ENCODE measurements at regions not wholly inside any gene's neighbourhood (a gene's known extent, or its start where the extent isn't known, plus 50 kb on each side); places are given as distances from the start of the nearest gene placed in this dataset.

DNA sequence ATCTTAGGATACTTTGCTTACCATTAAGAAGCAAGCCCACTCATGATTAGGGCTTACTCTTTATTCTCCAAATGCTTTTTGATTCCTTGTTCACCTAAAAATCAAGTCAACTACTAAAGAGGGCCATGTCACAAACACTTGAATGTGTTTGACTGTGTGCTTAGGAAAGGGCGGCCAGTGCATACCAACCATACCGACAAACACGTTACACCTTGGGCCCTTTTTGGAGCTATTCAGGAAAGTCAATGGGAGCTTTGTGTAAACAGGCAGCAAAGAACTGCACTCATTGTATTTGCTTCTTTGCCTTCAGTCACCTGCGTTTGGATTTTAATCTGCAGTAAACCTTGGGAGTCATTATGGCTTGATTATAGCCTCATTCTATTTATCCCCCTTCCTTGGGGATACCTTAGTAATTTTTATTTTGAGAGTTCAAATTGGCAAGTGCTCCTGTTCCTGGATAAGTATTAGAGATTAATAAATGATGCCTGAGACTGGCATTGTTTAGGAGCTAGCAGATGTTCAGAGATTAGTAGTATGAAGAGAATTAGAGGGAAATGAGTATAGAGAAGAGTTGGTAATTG, 102.6 kb upstream of the HDGFL1 start:
- TF ChIP-seq, protein P1, sequence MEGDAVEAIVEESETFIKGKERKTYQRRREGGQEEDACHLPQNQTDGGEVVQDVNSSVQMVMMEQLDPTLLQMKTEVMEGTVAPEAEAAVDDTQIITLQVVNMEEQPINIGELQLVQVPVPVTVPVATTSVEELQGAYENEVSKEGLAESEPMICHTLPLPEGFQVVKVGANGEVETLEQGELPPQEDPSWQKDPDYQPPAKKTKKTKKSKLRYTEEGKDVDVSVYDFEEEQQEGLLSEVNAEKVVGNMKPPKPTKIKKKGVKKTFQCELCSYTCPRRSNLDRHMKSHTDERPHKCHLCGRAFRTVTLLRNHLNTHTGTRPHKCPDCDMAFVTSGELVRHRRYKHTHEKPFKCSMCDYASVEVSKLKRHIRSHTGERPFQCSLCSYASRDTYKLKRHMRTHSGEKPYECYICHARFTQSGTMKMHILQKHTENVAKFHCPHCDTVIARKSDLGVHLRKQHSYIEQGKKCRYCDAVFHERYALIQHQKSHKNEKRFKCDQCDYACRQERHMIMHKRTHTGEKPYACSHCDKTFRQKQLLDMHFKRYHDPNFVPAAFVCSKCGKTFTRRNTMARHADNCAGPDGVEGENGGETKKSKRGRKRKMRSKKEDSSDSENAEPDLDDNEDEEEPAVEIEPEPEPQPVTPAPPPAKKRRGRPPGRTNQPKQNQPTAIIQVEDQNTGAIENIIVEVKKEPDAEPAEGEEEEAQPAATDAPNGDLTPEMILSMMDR (IDR thresholded peaks at IDR 0.05; ENCODE audit: poor library complexity), result no peak
- TF ChIP-seq EZH2 (IDR thresholded peaks at IDR 0.05; ENCODE audit: borderline replicate concordance) (no peak), EZH2phosphoT487 (IDR thresholded peaks at IDR 0.05; ENCODE audit: low read depth, severe bottlenecking, unreplicated experiment) (no peak)
- Histone ChIP-seq H3K4me3 (no peak overlapping the region), H3K27me3 (no peaks in the 10 kb centered on the region), H3K36me3 (replicated peaks; ENCODE audit: insufficient read depth, low read depth) (no peaks in the 10 kb centered on the region), H3K9me2 (replicated peaks; ENCODE audit: insufficient read depth) (no peaks in the 10 kb centered on the region), H3K4me1 (ENCODE audit: insufficient read depth) (peaks cover 10% of the 10 kb centered on the region), H2AFZ (no peak overlapping the region), H3K27ac (no peak overlapping the region), H3K9me3 (ENCODE audit: low read depth) (no peaks in the 10 kb centered on the region), H3K79me2 (no peaks in the 10 kb centered on the region), H3K4me2 (no peak overlapping the region), H4K20me1 (ENCODE audit: insufficient read depth, poor library complexity, severe bottlenecking) (no peaks in the 10 kb centered on the region)
- 53% methylated on average over 4 of the region's 4 CpGs for WGBS (ENCODE audit: low lambda C conversion rate, missing lambda C conversion rate)
- DNase-seq (ENCODE audit: low spot score), result no peak

- no peaks in the 10 kb centered on the region for H4K20me1 ChIP-seq (ENCODE audit: insufficient read depth, poor library complexity, severe bottlenecking)
- H3K4me1 ChIP-seq (ENCODE audit: insufficient read depth), result peaks cover 10% of the 10 kb centered on the region
- H3K4me3 ChIP-seq, result no peak overlapping the region
- H3K27me3 ChIP-seq, result no peaks in the 10 kb centered on the region
- H2AFZ ChIP-seq, result no peak overlapping the region
- H3K9me2 ChIP-seq (replicated peaks; ENCODE audit: insufficient read depth), result no peaks in the 10 kb centered on the region
- no peak for DNase-seq (ENCODE audit: low spot score)
- H3K9me3 ChIP-seq (ENCODE audit: low read depth), result no peaks in the 10 kb centered on the region
- no peak for TF ChIP-seq EZH2phosphoT487 (IDR thresholded peaks at IDR 0.05; ENCODE audit: low read depth, severe bottlenecking, unreplicated experiment)
- TF ChIP-seq, protein P1 (IDR thresholded peaks at IDR 0.05; ENCODE audit: poor library complexity), result no peak
- TF ChIP-seq EZH2 (IDR thresholded peaks at IDR 0.05; ENCODE audit: borderline replicate concordance), result no peak
- H3K27ac ChIP-seq, result no peak overlapping the region
- H3K36me3 ChIP-seq (replicated peaks; ENCODE audit: insufficient read depth, low read depth), result no peaks in the 10 kb centered on the region
- WGBS (ENCODE audit: low lambda C conversion rate, missing lambda C conversion rate), result 96% methylated on average over 3 of the region's 3 CpGs
- H3K4me2 ChIP-seq, result no peak overlapping the region
- H3K79me2 ChIP-seq, result no peaks in the 10 kb centered on the region
These were observed 101.7 kb upstream of the HDGFL1 start for GRCh38 chr6:22467645-22468044.

- Histone ChIP-seq H3K27me3 (no peaks in the 10 kb centered on the region), H4K20me1 (ENCODE audit: insufficient read depth, poor library complexity, severe bottlenecking) (no peaks in the 10 kb centered on the region), H2AFZ (no peak overlapping the region), H3K4me3 (no peak overlapping the region), H3K9me3 (ENCODE audit: low read depth) (no peaks in the 10 kb centered on the region), H3K27ac (no peak overlapping the region), H3K4me2 (no peak overlapping the region), H3K36me3 (replicated peaks; ENCODE audit: insufficient read depth, low read depth) (no peaks in the 10 kb centered on the region), H3K4me1 (ENCODE audit: insufficient read depth) (peaks cover 10% of the 10 kb centered on the region), H3K79me2 (no peaks in the 10 kb centered on the region), H3K9me2 (replicated peaks; ENCODE audit: insufficient read depth) (no peaks in the 10 kb centered on the region)
- no peak for DNase-seq (ENCODE audit: low spot score)
- 67% methylated on average over 2 of the region's 2 CpGs for WGBS (ENCODE audit: low lambda C conversion rate, missing lambda C conversion rate)
- no peak for TF ChIP-seq EZH2phosphoT487 (IDR thresholded peaks at IDR 0.05; ENCODE audit: low read depth, severe bottlenecking, unreplicated experiment)
- no peak for TF ChIP-seq EZH2 (IDR thresholded peaks at IDR 0.05; ENCODE audit: borderline replicate concordance)
- TF ChIP-seq, protein P1 (IDR thresholded peaks at IDR 0.05; ENCODE audit: poor library complexity), result no peak
These were observed 101.0 kb upstream of the HDGFL1 start for GRCh38 chr6:22468256-22468965.
